AG20443 (cell line): ENCODE measurements at regions not wholly inside any gene's neighbourhood (a gene's known extent, or its start where the extent isn't known, plus 50 kb on each side); places are given as distances from the start of the nearest gene placed in this dataset.
"Not testable (repeated sequence)": the region's sequence is repeated elsewhere in the genome, so short reads cannot be mapped to it uniquely, and the experiment has no call there.

ENCODE experiments used
- DNase-seq: peaks from one replicate; pipeline ENCODE4 v3.0.0; 2012; ENCODE audit warnings: low spot score, mixed read lengths

GRCh38 chr12:70070494-70071007 is 172.7 kb upstream of the CNOT2 start:
- no peak for DNase-seq

GRCh38 chr12:70074510-70074909 is 168.7 kb upstream of the CNOT2 start:
- DNase-seq = no peak

- no peak for DNase-seq
Measured at GRCh38 chr12:70077441-70077840, 165.8 kb upstream of the CNOT2 start.

GRCh38 chr12:70078161-70078560 is 165.1 kb upstream of the CNOT2 start:
- DNase-seq = no peak

- DNase-seq = no peak
Measured at GRCh38 chr12:70080566-70080965, 162.7 kb upstream of the CNOT2 start.

GRCh38 chr12:70082997-70083676 is 160.1 kb upstream of the CNOT2 start:
- no peak for DNase-seq

- DNase-seq = no peak
Measured at GRCh38 chr12:70083677-70084020, 159.6 kb upstream of the CNOT2 start.

- not testable (repeated sequence) for DNase-seq
Measured at GRCh38 chr12:70086372-70086771, 156.9 kb upstream of the CNOT2 start.

- no peak for DNase-seq
Measured at GRCh38 chr12:70091021-70091521, 152.2 kb upstream of the CNOT2 start.

GRCh38 chr12:70094467-70094866 is 148.8 kb upstream of the CNOT2 start:
- no peak for DNase-seq

GRCh38 chr12:70096759-70097410 is 146.3 kb upstream of the CNOT2 start:
- DNase-seq = no peak

GRCh38 chr12:70101064-70101463 is 142.2 kb upstream of the CNOT2 start:
- no peak for DNase-seq

- no peak for DNase-seq
Measured at GRCh38 chr12:70106347-70106746, 136.9 kb upstream of the CNOT2 start.

- no peak for DNase-seq
Measured at GRCh38 chr12:70110085-70110484, 133.1 kb upstream of the CNOT2 start.

GRCh38 chr12:70117670-70118069 is 125.6 kb upstream of the CNOT2 start:
- no peak for DNase-seq

GRCh38 chr12:70120970-70121369 is 122.3 kb upstream of the CNOT2 start:
- no peak for DNase-seq

GRCh38 chr12:70121562-70121961 is 121.7 kb upstream of the CNOT2 start:
- no peak for DNase-seq

- no peak for DNase-seq
Measured at GRCh38 chr12:70122804-70123203, 120.4 kb upstream of the CNOT2 start.

- no peak for DNase-seq
Measured at GRCh38 chr12:70149013-70149412, 94.2 kb upstream of the CNOT2 start.

GRCh38 chr12:70149665-70150064 is 93.6 kb upstream of the CNOT2 start:
- no peak for DNase-seq

GRCh38 chr12:70150230-70150629 is 93.0 kb upstream of the CNOT2 start:
- DNase-seq = no peak

- no peak for DNase-seq
Measured at GRCh38 chr12:70151993-70152392, 91.2 kb upstream of the CNOT2 start.

GRCh38 chr12:70154087-70154638 is 89.1 kb upstream of the CNOT2 start:
- no peak for DNase-seq
